Right lung (tissue), 2 donors: ENCODE measurements at regions not wholly inside any gene's neighbourhood (a gene's known extent, or its start where the extent isn't known, plus 50 kb on each side); places are given as distances from the start of the nearest gene placed in this dataset.
A peak's percentile ranks its signal among the peaks of the same experiment; 100 is the strongest.

ENCODE experiments used
- DNase-seq, 2 donors: peaks; one replicate each; pipeline ENCODE4 v3.0.0-alpha.2; 2013

- DNase-seq: peak; percentile 1
These were observed 97.1 kb upstream of the GRIK2 start for GRCh38 chr6:101296169-101296960.

- no peak for DNase-seq
These were observed 90.9 kb upstream of the GRIK2 start for GRCh38 chr6:101302593-101302992.

- no peak for DNase-seq
These were observed 90.0 kb upstream of the GRIK2 start for GRCh38 chr6:101303495-101303894.

- no peak for DNase-seq
These were observed 80.9 kb upstream of the GRIK2 start for GRCh38 chr6:101312652-101313051.

- no peak for DNase-seq
These were observed 70.6 kb upstream of the GRIK2 start for GRCh38 chr6:101322921-101323320.

- DNase-seq: no peak
These were observed 67.1 kb upstream of the GRIK2 start for GRCh38 chr6:101326411-101326810.

GRCh38 chr6:101341926-101342325, 51.6 kb upstream of the GRIK2 start:
- no peak for DNase-seq
